ENCODE measurements at regions not wholly inside any gene's neighbourhood (a gene's known extent, or its start where the extent isn't known, plus 50 kb on each side); places are given as distances from the start of the nearest gene placed in this dataset.

DNA sequence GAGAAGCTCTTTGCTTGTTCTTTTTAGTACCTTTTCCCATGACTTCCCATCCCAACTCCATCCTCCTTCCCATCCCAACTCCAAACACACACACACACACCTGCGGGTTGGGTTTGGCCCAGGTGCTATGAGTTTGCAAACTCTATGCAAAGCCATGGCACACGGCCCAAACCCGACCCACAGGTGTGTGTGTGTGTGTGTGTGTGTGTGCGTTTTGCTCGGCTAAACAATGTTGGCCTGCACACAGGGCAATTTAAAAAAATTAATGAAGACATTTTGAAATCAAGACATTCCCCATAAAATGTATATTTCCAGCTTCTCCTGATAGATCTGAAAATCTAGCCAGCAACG is 103.7 kb upstream of the TLE3 start:
- H3K4me3 ChIP-seq (ENCODE audit: low read depth, low read length): no peak overlapping the region
- no peaks in the 10 kb centered on the region for H3K9me3 ChIP-seq (ENCODE audit: severe bottlenecking)
- DNase-seq: no peak
- H3K36me3 ChIP-seq: no peaks in the 10 kb centered on the region
- no peak overlapping the region for H3K27ac ChIP-seq
- TF ChIP-seq, protein P1, sequence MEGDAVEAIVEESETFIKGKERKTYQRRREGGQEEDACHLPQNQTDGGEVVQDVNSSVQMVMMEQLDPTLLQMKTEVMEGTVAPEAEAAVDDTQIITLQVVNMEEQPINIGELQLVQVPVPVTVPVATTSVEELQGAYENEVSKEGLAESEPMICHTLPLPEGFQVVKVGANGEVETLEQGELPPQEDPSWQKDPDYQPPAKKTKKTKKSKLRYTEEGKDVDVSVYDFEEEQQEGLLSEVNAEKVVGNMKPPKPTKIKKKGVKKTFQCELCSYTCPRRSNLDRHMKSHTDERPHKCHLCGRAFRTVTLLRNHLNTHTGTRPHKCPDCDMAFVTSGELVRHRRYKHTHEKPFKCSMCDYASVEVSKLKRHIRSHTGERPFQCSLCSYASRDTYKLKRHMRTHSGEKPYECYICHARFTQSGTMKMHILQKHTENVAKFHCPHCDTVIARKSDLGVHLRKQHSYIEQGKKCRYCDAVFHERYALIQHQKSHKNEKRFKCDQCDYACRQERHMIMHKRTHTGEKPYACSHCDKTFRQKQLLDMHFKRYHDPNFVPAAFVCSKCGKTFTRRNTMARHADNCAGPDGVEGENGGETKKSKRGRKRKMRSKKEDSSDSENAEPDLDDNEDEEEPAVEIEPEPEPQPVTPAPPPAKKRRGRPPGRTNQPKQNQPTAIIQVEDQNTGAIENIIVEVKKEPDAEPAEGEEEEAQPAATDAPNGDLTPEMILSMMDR (IDR thresholded peaks at IDR 0.05; ENCODE audit: low read depth, low read length): no peak
- H3K27me3 ChIP-seq (ENCODE audit: insufficient read depth, low read depth, severe bottlenecking): no peaks in the 10 kb centered on the region

DNA sequence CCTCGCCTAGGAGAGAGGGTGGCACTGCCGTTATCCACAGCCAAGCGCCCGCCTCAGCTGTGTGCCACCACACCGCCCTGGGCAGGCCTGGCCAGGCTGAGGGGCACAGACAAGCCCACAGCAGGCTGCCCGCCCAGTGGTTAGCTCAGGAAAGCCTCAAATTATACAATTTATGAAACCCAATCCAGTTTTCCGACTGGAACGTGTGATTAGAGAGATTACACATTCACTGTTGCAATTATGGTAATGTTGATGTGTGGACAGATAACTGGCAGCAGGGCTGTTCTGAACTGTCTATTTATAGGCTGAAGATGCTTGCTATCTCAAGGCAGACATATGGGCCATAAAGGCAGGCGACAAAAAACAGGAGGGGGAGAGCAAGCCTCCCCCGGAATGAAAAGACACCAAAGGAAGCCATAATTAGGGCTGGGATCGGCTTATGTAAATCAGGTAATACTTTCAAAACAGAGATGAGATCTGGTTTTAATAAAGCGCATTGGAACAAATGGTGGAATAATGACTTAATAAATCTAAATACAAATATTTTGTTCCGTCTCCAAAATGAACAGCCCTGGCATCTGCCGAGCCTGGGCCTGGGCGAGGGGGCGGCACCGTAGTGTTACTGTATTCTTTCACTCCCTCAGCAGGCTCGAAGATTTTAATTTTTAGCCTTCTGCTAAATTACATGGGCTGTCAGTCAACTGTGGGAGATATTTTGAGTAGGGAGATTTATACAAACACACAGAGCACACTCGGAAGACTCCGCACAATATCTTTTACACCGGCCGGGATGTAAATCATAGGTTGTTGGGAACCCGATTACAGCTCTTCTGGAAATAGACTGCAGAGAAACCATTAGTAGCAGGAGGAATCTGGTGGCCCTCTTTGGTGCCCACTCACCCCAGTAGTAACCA is 103.1 kb upstream of the TLE3 start:
- H3K4me3 ChIP-seq (ENCODE audit: low read depth, low read length): no peak overlapping the region
- TF ChIP-seq, protein P1 (IDR thresholded peaks at IDR 0.05; ENCODE audit: low read depth, low read length): no peak
- H3K27ac ChIP-seq: no peak overlapping the region
- peak; percentile 14 for DNase-seq
- H3K36me3 ChIP-seq: no peaks in the 10 kb centered on the region
- no peaks in the 10 kb centered on the region for H3K27me3 ChIP-seq (ENCODE audit: insufficient read depth, low read depth, severe bottlenecking)
- no peaks in the 10 kb centered on the region for H3K9me3 ChIP-seq (ENCODE audit: severe bottlenecking)

DNA sequence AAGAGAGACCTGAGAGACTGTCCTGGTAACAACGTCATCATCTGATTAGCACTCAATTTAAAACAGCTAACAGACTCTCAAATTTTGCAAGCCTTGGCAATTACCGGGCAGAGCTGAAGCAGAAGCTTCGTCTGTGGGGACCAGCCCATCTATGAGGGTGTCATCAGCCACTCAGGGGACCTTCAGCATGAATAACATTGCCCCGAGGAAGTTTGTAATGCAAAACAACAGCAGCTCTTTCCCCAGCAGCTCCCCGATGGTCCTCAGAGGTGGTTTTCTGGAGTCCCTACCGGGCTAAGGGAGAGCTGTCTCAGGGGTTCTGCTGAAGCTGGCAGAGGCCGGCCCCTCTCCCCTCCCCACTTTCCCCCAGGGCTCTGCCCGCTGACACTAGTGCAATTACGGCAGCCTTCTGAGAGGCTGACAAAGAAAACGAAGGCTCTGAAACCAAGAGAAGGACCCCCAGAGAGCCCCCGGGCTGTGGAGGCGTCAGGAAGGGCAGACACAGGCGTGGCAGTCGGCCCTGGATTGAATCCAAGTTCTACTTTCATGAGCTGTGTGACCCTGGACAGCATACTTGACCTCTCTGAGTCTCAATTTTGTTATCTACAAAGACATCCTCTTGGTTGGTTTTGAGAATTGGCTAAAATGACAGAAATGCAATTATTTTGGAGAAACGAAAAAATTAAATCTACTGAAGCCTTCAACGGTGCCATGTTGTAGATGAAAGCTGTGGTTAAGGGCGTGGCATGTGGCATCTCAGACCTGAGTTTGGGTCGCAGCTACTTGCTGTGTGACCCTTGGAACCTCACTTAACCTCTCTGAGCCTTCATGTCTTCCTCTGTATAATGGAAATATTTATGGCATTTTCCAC is 102.1 kb upstream of the TLE3 start:
- no peak for DNase-seq
- TF ChIP-seq, protein P1 (IDR thresholded peaks at IDR 0.05; ENCODE audit: low read depth, low read length): no peak
- Histone ChIP-seq H3K27me3 (ENCODE audit: insufficient read depth, low read depth, severe bottlenecking) (no peaks in the 10 kb centered on the region), H3K27ac (no peak overlapping the region), H3K9me3 (ENCODE audit: severe bottlenecking) (no peaks in the 10 kb centered on the region), H3K4me3 (ENCODE audit: low read depth, low read length) (no peak overlapping the region), H3K36me3 (no peaks in the 10 kb centered on the region)

DNA sequence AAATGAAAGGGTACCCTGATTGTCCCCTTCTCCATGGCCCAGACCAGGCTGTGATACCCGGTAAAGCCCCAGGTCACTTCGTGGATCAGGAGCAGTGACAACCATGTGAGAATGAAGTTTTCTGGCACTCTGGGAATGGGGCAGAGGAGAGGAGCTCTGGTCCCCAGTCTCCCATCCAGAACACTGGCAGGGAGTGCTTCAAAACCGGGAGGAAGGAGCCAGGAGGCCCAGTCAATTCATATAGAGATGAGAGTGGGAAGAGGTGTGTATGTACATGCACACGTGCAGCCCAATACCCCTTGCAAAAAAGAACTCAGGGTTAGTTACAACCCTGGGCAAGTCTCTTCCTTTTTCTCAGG is 101.4 kb upstream of the TLE3 start:
- Histone ChIP-seq H3K4me3 (ENCODE audit: low read depth, low read length) (no peak overlapping the region), H3K27ac (no peak overlapping the region), H3K9me3 (ENCODE audit: severe bottlenecking) (no peaks in the 10 kb centered on the region), H3K27me3 (ENCODE audit: insufficient read depth, low read depth, severe bottlenecking) (no peaks in the 10 kb centered on the region), H3K36me3 (no peaks in the 10 kb centered on the region)
- DNase-seq: no peak
- TF ChIP-seq, protein P1 (IDR thresholded peaks at IDR 0.05; ENCODE audit: low read depth, low read length): no peak

DNA sequence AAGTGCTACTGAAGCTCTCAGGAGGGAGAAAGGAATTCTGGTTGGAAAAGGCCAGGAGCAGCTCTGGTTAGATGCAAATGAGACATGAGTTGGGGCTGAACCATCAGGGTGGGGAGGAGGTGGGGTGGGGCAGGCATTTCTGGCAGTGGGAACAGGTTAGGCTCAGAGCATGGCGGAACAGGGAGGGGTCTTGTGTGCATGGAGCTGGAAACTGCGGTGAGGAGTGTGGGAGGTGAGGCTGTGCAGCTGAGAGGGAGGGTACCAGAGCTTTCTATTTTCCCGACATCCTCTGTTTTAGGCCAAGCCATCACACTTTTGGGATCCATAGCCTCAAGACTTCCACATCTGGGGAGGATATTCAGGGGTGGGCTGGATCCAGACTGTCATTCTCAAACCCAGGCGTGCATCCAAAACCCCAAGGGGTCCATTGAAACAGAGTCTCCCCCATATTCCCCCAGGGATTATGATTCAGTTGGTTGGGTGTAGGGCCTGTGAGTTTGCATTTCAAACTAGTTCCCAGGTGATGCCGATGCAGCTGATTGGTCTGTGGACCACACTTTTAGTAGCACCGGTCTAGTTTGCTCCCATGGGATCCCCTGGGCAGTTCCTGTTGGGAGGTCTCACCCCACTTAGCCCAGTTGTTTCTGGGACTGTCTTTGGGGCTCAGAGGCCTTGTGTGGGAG is 100.9 kb upstream of the TLE3 start:
- TF ChIP-seq, protein P1 (IDR thresholded peaks at IDR 0.05; ENCODE audit: low read depth, low read length): no peak
- no peaks in the 10 kb centered on the region for H3K36me3 ChIP-seq
- H3K27ac ChIP-seq: no peak overlapping the region
- no peaks in the 10 kb centered on the region for H3K27me3 ChIP-seq (ENCODE audit: insufficient read depth, low read depth, severe bottlenecking)
- no peaks in the 10 kb centered on the region for H3K9me3 ChIP-seq (ENCODE audit: severe bottlenecking)
- H3K4me3 ChIP-seq (ENCODE audit: low read depth, low read length): no peak overlapping the region
- no peak for DNase-seq

Data from WERI-Rb-1 (cell line).